Stomach (tissue), 8 donors: ENCODE measurements at regions not wholly inside any gene's neighbourhood (a gene's known extent, or its start where the extent isn't known, plus 50 kb on each side); places are given as distances from the start of the nearest gene placed in this dataset.

ENCODE experiments used
- DNase-seq, 2 donors: peaks; one replicate each; pipeline versions ENCODE4 v3.0.0 to v3.0.0-alpha.2; 2013 to 2019
- H3K27ac ChIP-seq, 5 donors: fragments of 200-600 bp in 4 of 5; sonication (generic) in 4 of 5; one replicate each; pipeline ENCODE4 v1.5.1; 2013 to 2019; ENCODE audit warnings: mild to moderate bottlenecking in 1 of 5, moderate library complexity in 1 of 5
- H3K27me3 ChIP-seq, 3 donors: fragments of 200-600 bp; sonication (generic); one replicate each; pipeline ENCODE4 v1.5.1; 2017 to 2019; ENCODE audit warnings: mixed run types in 1 of 3
- H3K36me3 ChIP-seq, 4 donors: fragments of 200-600 bp; sonication (generic); 1 replicate in 3 of 4; 2 replicates in 1 of 4; pipeline ENCODE4 v1.5.1; 2016 to 2019
- H3K4me1 ChIP-seq, 4 donors: fragments of 200-600 bp; sonication (generic); one replicate each; pipeline ENCODE4 v1.5.1; 2016 to 2019
- H3K4me3 ChIP-seq, 4 donors: fragments of 200-600 bp; sonication (generic) in 3 of 4; one replicate each; pipeline ENCODE4 v1.5.1; 2016 to 2019; ENCODE audit warnings: mild to moderate bottlenecking in 1 of 4
- H3K9me3 ChIP-seq, 4 donors: fragments of 200-600 bp; sonication (generic); one replicate each; pipeline ENCODE4 v1.5.1; 2016 to 2019
- CTCF ChIP-seq, 7 experiments: fragments of 450-650 bp in 4 of 7; fragments of 200-600 bp in 3 of 7; sonication (generic) in 3 of 7; IDR thresholded peaks; one replicate each; pipeline ENCODE4 v1.5.1; 2016 to 2019; ENCODE audit warnings: antibody characterized with exemption in 7 of 7, control low read depth in 2 of 7, mild to moderate bottlenecking in 1 of 7
- EP300 ChIP-seq: sonication (generic); formaldehyde crosslinking; IDR thresholded peaks from one replicate; pipeline ENCODE4 v1.6.1; 2017; ENCODE audit warnings: antibody characterized with exemption
- POLR2A ChIP-seq, 4 donors: fragments of 450-650 bp; IDR thresholded peaks; one replicate each; pipeline ENCODE4 v1.6.1; 2016; ENCODE audit warnings: antibody characterized with exemption in 4 of 4, control low read depth in 2 of 4, mild to moderate bottlenecking in 1 of 4, moderate library complexity in 1 of 4
- POLR2AphosphoS5 ChIP-seq, 3 donors: sonication (generic); formaldehyde crosslinking; IDR thresholded peaks; one replicate each; pipeline ENCODE4 v1.6.1; 2016; ENCODE audit warnings: antibody characterized with exemption in 3 of 3
- whole genome bisulfite sequencing, 5 donors: extraction: QIAGEN DNeasy Blood & Tissue Kit in 3 of 5; methylation state at CpG; one replicate each; pipeline versions ENCODE4 v1.1.5 to v1.1.7; 2013 to 2018; 5-methylcytosine and 5-hydroxymethylcytosine counted together
- intact Hi-C: fragments of 100-400 bp; cut with DNase I; formaldehyde crosslinking; loops from one replicate; pipeline ENCODE4 v1.15.1; 2023; ENCODE audit warnings: low total_unique reads
- donor health status: healthy with polysubstance abuse.
- donor health status: Bipolar disorder and iron deficiency.
- donor health status: healthy.

- intact Hi-C loops = no loop called here
- no peak overlapping the region for H3K4me3 ChIP-seq
- no peak overlapping the region for H3K27ac ChIP-seq
- no peaks in the 10 kb centered on the region for H3K27me3 ChIP-seq
- no peaks in the 10 kb centered on the region for H3K4me1 ChIP-seq
- TF ChIP-seq EP300 (no peak), POLR2A (IDR thresholded peaks at IDR 0.05) (no peak), CTCF (IDR thresholded peaks at IDR 0.05) (no peak), POLR2AphosphoS5 (IDR thresholded peaks at IDR 0.05) (no peak)
- no peaks in the 10 kb centered on the region for H3K9me3 ChIP-seq
- DNase-seq = no peak
- WGBS, 5 donors = 5 to 34% (median 27%) methylated on average over 1 of the region's 1 CpG
- no peaks in the 10 kb centered on the region for H3K36me3 ChIP-seq
Measured at GRCh38 chr11:29959488-29959887, 57.3 kb downstream of the KCNA4 start.

- H3K4me3 ChIP-seq = no peak overlapping the region
- intact Hi-C loops = no loop called here
- no peaks in the 10 kb centered on the region for H3K4me1 ChIP-seq
- 23 to 43% (median 29%) methylated on average over 4 of the region's 4 CpGs for WGBS, 5 donors
- H3K27me3 ChIP-seq = no peaks in the 10 kb centered on the region
- no peaks in the 10 kb centered on the region for H3K36me3 ChIP-seq
- no peaks in the 10 kb centered on the region for H3K9me3 ChIP-seq
- TF ChIP-seq EP300 (no peak), CTCF (IDR thresholded peaks at IDR 0.05) (no peak), POLR2A (IDR thresholded peaks at IDR 0.05) (no peak), POLR2AphosphoS5 (IDR thresholded peaks at IDR 0.05) (no peak)
- H3K27ac ChIP-seq = no peak overlapping the region
- no peak for DNase-seq
Measured at GRCh38 chr11:29957431-29957830, 59.4 kb downstream of the KCNA4 start.

- no peak for TF ChIP-seq POLR2AphosphoS5 (IDR thresholded peaks at IDR 0.05)
- no peak for TF ChIP-seq CTCF (IDR thresholded peaks at IDR 0.05)
- no peak for TF ChIP-seq POLR2A (IDR thresholded peaks at IDR 0.05)
- TF ChIP-seq EP300 = no peak
- Histone ChIP-seq H3K27me3 (no peaks in the 10 kb centered on the region), H3K9me3 (no peaks in the 10 kb centered on the region), H3K36me3 (no peaks in the 10 kb centered on the region), H3K4me1 (no peaks in the 10 kb centered on the region), H3K4me3 (no peak overlapping the region), H3K27ac (no peak overlapping the region)
- no peak for DNase-seq
- 58 to 70% (median 61%) methylated on average over 2 of the region's 2 CpGs for WGBS, 5 donors
- intact Hi-C loops = no loop called here
Measured at GRCh38 chr11:29956076-29956556, 60.7 kb downstream of the KCNA4 start.

- no peaks in the 10 kb centered on the region for H3K27me3 ChIP-seq
- peaks cover 0 to 18% (median 8%) of the 10 kb centered on the region in 4 donors for H3K9me3 ChIP-seq
- intact Hi-C loops = no loop called here
- no peaks in the 10 kb centered on the region for H3K4me1 ChIP-seq
- H3K4me3 ChIP-seq = no peak overlapping the region
- DNase-seq = no peak
- H3K27ac ChIP-seq = no peak overlapping the region
- H3K36me3 ChIP-seq = no peaks in the 10 kb centered on the region
- TF ChIP-seq CTCF (IDR thresholded peaks at IDR 0.05) = no peak
Measured at GRCh38 chr11:29943347-29943746, 73.5 kb downstream of the KCNA4 start.
